HS-5 (cell line): ENCODE measurements at regions not wholly inside any gene's neighbourhood (a gene's known extent, or its start where the extent isn't known, plus 50 kb on each side); places are given as distances from the start of the nearest gene placed in this dataset.
"Not testable (repeated sequence)": the region's sequence is repeated elsewhere in the genome, so short reads cannot be mapped to it uniquely, and the experiment has no call there.

Experiments
- DNase-seq: peaks from one replicate; pipeline ENCODE4 v3.0.0-alpha.2; 2012; ENCODE audit warnings: low read depth

GRCh38 chr18:24561369-24561965 is 101.0 kb downstream of the HRH4 start:
- no peak for DNase-seq

DNA sequence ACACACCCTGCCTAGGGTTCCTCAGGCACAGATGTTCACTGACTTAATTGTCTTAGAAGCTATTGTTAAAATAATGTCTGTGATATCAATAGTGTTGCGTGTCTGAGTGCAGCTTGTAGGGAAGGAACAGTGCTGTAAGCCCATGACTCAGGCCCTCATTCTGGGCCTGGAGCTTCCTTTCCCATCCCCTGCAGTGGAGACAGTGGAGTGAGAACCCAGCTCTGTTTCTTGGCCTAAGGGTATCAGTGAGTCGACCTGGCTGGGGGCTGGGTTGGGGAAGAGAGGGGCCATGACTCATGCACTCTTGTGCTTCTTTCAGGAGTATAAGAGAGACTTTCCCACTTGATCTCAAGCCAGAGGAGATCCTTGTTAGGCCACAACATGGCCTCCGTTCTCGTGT is 106.8 kb downstream of the HRH4 start:
- peak; percentile 4 for DNase-seq

DNA sequence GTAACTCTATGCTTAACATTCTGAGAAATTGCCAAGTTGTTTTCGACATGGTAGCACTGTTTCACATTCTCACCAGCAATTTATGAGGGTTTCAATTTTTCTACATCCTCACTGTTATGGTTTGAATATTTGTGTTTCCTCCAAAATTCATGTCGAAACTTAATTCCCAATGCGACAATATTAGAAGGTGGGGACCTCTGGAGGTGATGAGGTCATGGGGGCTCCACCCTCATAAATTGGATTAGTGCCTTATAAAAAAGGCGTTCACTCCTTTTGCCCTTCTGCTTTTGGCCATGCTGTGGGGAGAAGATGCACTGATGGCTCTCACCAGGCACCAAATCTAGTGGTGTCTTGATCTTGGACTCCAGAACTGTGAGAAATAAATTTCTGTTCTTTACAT is 110.3 kb downstream of the HRH4 start:
- DNase-seq, result no peak

- DNase-seq, result no peak
Measured at GRCh38 chr18:24582771-24583170, 122.3 kb downstream of the HRH4 start.

DNA sequence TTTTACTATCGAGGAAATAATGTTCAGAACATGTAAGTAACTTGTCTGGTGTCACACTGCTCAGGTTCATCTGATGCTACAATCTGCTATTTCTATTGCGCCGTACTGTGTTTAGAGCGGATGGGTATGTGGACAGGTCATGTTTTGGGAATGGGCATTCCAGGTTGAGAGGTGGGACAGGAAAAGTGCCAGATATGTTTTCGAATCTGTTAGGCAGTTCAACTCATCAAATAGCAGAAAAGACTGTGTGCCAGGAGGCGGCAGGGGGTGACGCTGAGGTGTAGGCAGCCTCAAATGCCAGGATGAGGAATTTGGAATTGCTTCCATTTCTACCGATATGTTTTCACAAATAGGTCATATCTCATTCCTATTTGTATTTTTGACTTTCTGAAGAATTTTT is 123.8 kb downstream of the HRH4 start:
- no peak for DNase-seq

DNA sequence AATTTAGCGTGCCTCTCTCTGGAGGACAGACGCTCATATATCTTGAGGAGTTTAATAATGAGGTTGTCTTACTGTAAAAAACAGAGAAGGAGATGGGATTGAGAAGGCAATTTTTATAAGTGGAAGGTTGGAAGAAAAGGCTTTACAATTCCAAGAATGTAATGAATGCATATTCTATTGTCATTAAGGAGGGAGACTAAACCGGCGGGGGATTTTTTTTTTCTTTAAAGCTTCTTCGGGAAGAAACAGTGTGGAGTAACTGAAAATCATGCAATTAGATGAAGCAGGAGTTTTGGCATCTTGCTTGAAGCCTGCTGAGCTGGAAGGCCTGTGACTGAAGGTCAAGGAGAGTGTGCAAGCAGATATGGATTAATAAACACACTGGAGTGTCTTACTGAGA is 124.4 kb downstream of the HRH4 start:
- no peak for DNase-seq

- DNase-seq, result no peak
Measured at GRCh38 chr18:24585996-24586566, 125.6 kb downstream of the HRH4 start.

DNA sequence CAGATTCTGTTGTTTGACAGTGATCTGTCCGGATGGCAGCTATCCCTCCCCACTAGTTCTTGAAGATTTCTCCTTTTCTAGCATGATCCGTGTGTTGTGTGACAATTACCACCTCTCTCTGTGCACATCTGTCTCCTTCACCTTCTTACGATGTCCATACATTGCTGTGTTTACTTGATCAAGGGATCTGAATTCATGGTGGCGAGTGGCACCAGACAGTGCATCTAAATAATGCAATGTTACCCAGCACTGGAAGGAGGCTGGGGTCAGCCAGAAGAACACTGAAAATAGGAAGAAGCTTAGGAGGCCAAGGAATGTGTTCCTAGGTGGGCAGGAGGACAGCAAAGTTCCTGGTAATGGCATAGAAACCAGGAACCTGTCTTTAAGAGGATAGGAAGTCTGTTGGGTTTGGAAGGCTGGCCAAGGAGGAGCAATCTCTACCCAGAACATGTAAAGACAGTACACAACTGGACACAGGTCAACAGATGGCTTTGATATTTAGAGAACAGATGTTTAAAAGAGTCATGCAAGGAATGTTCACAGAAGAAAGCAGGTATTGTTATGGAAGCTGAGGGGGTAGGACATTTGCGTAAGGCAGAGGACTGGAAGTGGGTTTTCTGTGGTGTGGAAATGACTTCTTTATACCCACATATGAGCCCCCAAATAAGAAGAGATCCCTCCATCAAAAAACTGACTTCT is 126.4 kb downstream of the HRH4 start:
- DNase-seq, result no peak

DNA sequence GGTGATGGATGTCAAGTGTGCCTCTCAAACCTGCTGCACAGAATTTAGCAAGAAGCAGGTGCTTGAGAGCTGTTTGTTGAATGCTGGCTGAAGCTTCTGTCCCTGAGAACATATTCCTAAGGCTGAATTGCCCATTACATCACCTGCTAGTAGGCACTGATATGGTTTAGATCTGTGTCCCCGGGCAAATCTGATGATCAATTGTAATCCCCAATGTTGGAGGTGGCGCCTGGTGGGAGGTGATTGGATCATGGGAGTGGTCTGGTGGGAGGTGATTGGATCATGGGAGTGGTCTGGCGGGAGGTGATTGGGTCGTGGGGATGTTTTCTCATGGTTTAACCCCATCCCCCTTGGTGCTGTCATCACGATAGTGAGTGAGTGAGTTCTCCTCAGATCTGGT is 128.0 kb downstream of the HRH4 start:
- no peak for DNase-seq

- DNase-seq, result no peak
Measured at GRCh38 chr18:24590946-24591345, 130.5 kb downstream of the HRH4 start.

DNA sequence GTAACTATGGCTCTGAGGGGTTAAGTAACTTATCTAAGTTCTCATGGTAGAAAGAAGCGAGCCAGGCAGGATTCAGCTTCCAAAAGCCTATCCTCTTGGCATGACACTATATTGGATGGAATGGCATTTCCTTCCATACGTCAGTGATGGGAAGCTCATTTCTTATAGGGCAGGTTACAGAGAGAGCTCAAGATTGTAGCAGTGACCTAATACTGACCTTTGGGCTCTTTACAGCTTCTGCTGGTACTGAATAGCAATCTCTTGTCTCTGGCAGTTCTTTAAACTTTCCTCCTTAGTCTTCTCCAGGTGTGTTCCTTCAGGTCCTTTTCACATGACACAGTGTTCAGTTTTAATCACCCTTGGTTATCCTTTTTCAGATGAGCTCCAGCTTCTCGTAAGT is 133.0 kb downstream of the HRH4 start:
- no peak for DNase-seq

GRCh38 chr18:24593886-24594285 is 133.4 kb downstream of the HRH4 start:
- DNase-seq, result no peak

DNA sequence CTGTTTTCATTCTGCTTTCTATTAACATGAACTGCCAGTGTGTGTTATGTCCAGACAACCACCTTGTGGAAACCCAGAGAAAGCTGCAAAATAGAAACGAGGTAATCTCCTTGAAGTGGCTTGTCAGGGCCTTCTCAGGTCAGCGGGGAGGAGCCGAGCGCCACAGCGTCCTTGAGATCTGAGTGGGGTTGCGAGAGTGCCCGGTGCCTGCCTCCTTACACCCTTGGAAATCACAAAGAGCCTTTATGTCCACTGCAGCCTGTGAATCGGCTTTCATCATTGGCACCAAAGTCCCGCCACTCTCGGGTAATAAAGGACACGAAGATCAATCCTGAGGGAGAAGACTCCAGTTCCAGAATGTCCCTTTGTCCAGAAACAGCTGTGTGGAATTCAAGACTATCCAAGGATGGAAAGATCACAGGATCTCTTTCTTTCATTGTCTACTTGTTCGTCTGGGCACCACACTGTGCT is 135.2 kb downstream of the HRH4 start:
- no peak for DNase-seq

GRCh38 chr18:24600076-24600654 is 139.7 kb downstream of the HRH4 start:
- DNase-seq, result peak; percentile 40

DNA sequence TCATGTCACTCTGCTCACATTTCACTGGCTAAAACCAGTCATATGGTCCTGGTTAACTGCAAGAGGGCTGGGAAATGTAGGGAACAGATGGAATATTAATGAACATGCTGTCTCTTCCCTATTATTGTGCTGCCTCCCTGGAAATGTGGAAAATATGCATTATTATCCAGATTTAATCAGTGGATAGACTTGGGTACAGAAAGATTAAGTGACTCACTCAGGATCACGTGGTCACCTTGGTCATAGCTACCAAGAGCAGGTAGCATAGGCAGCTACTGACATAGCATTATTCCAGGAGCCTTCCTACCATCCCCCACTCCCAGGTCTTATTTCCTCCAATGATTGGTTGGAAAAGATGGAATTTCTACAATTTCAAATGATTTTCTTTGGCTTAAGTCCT is 141.1 kb downstream of the HRH4 start:
- no peak for DNase-seq

DNA sequence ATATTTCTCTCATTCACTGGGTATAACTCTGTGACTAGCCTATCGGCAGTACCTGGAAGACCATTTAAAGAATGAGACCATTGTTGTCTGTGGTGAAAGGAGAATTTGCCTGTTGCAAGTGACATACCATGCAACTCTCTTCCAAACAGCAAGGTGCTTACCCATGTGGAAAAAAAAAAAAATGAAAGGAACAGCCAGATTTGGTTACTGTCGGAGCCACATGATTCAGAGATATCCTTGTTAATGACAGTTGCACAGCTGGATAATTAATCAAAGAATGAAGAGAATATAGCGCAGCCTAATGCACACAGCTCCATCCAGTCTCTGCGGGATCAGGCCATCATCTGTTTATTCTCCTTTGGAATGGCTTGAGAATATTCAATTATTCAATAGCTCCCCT is 141.8 kb downstream of the HRH4 start:
- DNase-seq, result no peak

- no peak for DNase-seq
Measured at GRCh38 chr18:24603151-24603550, 142.7 kb downstream of the HRH4 start.

DNA sequence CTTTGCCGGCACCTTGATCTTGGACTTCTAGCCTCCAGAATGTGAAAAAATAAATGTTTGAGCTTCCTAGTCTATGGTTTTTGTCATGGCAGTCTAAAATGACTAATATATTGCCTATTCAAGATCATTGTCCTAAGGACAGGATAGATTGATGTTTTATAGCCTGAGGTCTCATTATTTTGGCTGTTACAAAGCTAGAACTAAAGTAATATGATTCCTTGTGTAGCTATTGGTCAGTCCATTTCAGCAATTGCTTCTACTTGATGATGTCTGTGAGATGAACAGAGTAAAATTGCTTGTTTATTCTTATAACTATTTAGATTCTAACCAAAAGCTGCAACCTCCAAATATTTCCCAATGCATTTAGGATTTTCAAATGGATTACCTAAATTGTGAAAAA is 145.0 kb downstream of the HRH4 start:
- no peak for DNase-seq

GRCh38 chr18:24609254-24609653 is 148.8 kb downstream of the HRH4 start:
- DNase-seq, result no peak

GRCh38 chr18:24611075-24611474 is 150.6 kb downstream of the HRH4 start:
- DNase-seq, result no peak

DNA sequence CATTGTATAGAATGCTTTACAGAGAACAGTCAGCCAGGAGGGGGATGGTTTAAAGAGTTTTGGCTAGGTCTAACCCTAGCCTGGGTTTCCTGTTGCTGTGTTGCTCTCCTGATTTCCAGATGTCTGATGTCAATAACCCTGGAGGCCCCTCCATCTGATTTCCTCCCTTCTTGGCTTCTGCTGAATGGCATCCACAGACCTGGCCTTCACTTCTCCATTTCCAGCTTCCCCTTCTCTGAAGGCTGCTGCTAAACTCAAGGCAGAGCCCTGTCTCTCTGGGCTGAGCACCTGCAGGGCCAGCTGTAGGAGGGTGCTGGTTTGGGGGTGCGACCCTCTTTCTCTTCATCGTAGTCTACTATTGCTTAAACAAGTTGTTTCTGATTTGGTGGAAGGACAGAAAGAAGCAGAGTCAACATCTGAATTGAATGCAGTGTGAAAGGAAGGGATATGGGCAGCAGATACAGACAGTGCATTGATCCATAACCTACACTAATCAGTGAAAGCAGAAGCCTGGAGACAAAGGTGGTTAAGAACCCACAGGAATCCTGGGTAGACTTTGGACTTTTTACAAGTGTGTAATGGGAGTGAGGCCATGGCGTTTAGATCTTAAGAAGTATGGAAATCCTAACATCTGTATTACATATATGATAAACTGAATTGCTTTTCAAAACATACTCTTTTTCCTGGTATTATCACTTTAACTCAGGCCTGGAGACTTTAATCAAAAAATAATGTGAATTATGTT is 153.6 kb downstream of the HRH4 start:
- DNase-seq, result no peak

GRCh38 chr18:24616653-24617052 is 156.2 kb downstream of the HRH4 start:
- no peak for DNase-seq

- not testable (repeated sequence) for DNase-seq
Measured at GRCh38 chr18:24624421-24624820, 164.0 kb downstream of the HRH4 start.
